Activated CD8-positive, alpha-beta T cell treated with anti-CD3 and anti-CD28 coated beads for 36 hours (primary cell): ENCODE measurements at regions not wholly inside any gene's neighbourhood (a gene's known extent, or its start where the extent isn't known, plus 50 kb on each side); places are given as distances from the start of the nearest gene placed in this dataset.

Experiments
- ATAC-seq: fragments of 200-7000 bp; cut with Tn5 transposase; one replicate; pipeline ENCODE4 v1.10.0; 2021; ENCODE audit warnings: mild to moderate bottlenecking, moderate library complexity
- CTCF ChIA-PET: fragments of 350-600 bp; sonication (Branson Sonifier 250); formaldehyde crosslinking; loops from one replicate; lab custom pipeline; 2021; ENCODE audit warnings: antibody characterized with exemption; lab: Charles Lee
- POLR2A ChIA-PET: fragments of 350-600 bp; sonication (Branson Sonifier 250); formaldehyde crosslinking; loops from one replicate; lab custom pipeline; 2021; ENCODE audit warnings: antibody characterized with exemption; lab: Charles Lee
- DNase-seq: peaks from one replicate; pipeline ENCODE4 v3.0.0-alpha.2; 2020
- H3K27ac Mint-ChIP-seq: one replicate; pipeline ENCODE4 v1.8.0; 2021; ENCODE audit warnings: mild to moderate bottlenecking, mixed read lengths
- H3K27me3 Mint-ChIP-seq: one replicate; pipeline ENCODE4 v1.8.0; 2021; ENCODE audit warnings: mixed read lengths
- H3K36me3 Mint-ChIP-seq: one replicate; pipeline ENCODE4 v1.8.0; 2021; ENCODE audit warnings: low read depth, mixed read lengths
- H3K4me1 Mint-ChIP-seq: one replicate; pipeline ENCODE4 v1.8.0; 2021; ENCODE audit warnings: low read depth, mixed read lengths
- H3K4me3 Mint-ChIP-seq: one replicate; pipeline ENCODE4 v1.8.0; 2021; ENCODE audit warnings: mild to moderate bottlenecking, moderate library complexity, mixed read lengths
- H3K9me3 Mint-ChIP-seq: one replicate; pipeline ENCODE4 v1.8.0; 2021; ENCODE audit warnings: mixed read lengths
- CTCF ChIP-seq: fragments of 200-600 bp; IDR thresholded peaks from one replicate; pipeline ENCODE4 v1.8.0; 2022; ENCODE audit warnings: antibody characterized with exemption, mild to moderate bottlenecking
- intact Hi-C: fragments of 100-400 bp; cut with micrococcal nuclease; formaldehyde crosslinking; loops from one replicate; pipeline ENCODE4 v1.10.0; 2022

- DNase-seq (no peak), ATAC-seq (no peak)
- no peaks in the 10 kb centered on the region for H3K4me1 Mint-ChIP-seq
- H3K36me3 Mint-ChIP-seq = no peaks in the 10 kb centered on the region
- intact Hi-C loops = no loop called here
- POLR2A ChIA-PET = no interaction called here
- no peaks in the 10 kb centered on the region for H3K27me3 Mint-ChIP-seq
- H3K9me3 Mint-ChIP-seq = no peaks in the 10 kb centered on the region
- CTCF ChIA-PET = no interaction called here
- no peak overlapping the region for H3K4me3 Mint-ChIP-seq
- H3K27ac Mint-ChIP-seq = no peak overlapping the region
- no peak for TF ChIP-seq CTCF
Observed at GRCh38 chr3:147793841-147794240, 384.7 kb downstream of the ZIC1 start.

DNA sequence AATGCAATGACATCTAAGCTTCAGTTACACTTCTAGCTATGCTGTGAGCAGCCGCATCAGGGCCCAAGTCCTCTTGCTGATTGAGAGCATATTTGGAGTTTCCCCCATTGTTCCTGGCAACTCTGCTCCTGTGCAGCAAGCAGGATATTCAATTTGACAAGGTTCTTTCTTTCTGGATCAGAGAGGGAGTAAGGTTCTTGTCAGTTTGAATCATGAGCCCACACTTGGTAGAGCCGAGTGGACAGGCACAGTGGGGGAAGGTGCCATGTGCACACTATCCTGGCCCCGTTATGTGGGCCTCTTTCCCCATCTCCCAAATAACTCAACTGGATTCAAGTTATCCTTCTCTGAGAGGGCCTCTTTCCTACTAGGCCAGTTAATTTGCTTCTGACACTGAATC is 385.4 kb downstream of the ZIC1 start:
- TF ChIP-seq CTCF = no peak
- no peaks in the 10 kb centered on the region for H3K27me3 Mint-ChIP-seq
- no peak overlapping the region for H3K27ac Mint-ChIP-seq
- no peak for DNase-seq
- CTCF ChIA-PET = no interaction called here
- no peaks in the 10 kb centered on the region for H3K4me1 Mint-ChIP-seq
- intact Hi-C loops = no loop called here
- H3K4me3 Mint-ChIP-seq = no peak overlapping the region
- POLR2A ChIA-PET = no interaction called here
- no peaks in the 10 kb centered on the region for H3K9me3 Mint-ChIP-seq
- no peak for ATAC-seq
- no peaks in the 10 kb centered on the region for H3K36me3 Mint-ChIP-seq

DNA sequence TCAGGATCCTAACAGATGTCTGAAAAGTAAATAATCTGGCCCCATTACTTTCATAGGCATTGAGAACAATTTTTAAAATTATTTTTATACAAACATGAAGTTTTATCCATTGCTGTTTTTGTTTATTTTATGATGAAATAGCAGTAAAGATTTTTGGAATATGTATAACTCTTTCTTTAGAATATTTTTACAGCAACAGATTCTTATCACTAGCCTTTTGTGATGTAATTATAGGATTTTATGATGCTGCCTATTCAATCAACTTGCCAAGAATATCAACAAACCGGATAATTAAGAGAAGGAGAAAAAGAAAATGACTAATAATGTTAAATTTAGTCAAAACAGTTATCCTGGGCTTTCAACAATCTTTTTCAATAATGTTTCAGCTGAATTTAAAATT is 386.3 kb downstream of the ZIC1 start:
- ChIA-PET POLR2A (no interaction called here), CTCF (no interaction called here)
- ATAC-seq = no peak

GRCh38 chr3:147797095-147797494 is 387.9 kb downstream of the ZIC1 start:
- no peak overlapping the region for H3K4me3 Mint-ChIP-seq
- H3K36me3 Mint-ChIP-seq = no peaks in the 10 kb centered on the region
- no peaks in the 10 kb centered on the region for H3K27me3 Mint-ChIP-seq
- no peaks in the 10 kb centered on the region for H3K9me3 Mint-ChIP-seq
- ChIA-PET CTCF (no interaction called here), POLR2A (no interaction called here)
- no peak for ATAC-seq
- no peaks in the 10 kb centered on the region for H3K4me1 Mint-ChIP-seq
- no peak for TF ChIP-seq CTCF
- no peak for DNase-seq
- H3K27ac Mint-ChIP-seq = no peak overlapping the region
- intact Hi-C loops = no loop called here

More for the DNA sequence above, 386.3 kb downstream of the ZIC1 start:
- H3K36me3 Mint-ChIP-seq = no peaks in the 10 kb centered on the region
- H3K4me1 Mint-ChIP-seq = no peaks in the 10 kb centered on the region
- H3K27me3 Mint-ChIP-seq = no peaks in the 10 kb centered on the region
- no peak for DNase-seq
- no peaks in the 10 kb centered on the region for H3K9me3 Mint-ChIP-seq
- TF ChIP-seq CTCF = no peak
- H3K27ac Mint-ChIP-seq = no peak overlapping the region
- intact Hi-C loops = no loop called here
- H3K4me3 Mint-ChIP-seq = no peak overlapping the region

DNA sequence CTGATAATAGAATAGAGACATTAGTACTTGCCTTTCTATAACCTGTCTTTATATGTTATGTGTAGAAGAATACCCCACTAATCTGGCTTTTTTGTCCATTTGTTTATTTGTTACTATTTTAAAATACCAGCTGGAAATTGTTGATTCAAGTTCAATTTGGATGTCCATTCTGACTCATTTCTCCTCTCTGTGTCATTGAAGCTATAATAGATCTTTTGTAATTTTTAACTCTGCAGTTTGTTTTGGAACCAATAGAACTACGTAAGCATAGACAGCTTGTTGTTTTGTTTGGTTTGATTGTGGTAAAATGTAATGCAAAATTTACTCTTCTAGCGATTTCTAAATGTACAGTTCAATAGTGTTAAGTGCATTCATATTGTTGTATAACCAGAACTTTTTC is 390.4 kb downstream of the ZIC1 start:
- ChIA-PET CTCF (no interaction called here), POLR2A (no interaction called here)
- no peak for TF ChIP-seq CTCF
- Mint-ChIP-seq H3K27me3 (no peaks in the 10 kb centered on the region), H3K9me3 (no peaks in the 10 kb centered on the region), H3K27ac (no peak overlapping the region), H3K36me3 (no peaks in the 10 kb centered on the region), H3K4me1 (no peaks in the 10 kb centered on the region), H3K4me3 (no peak overlapping the region)
- ATAC-seq (no peak), DNase-seq (no peak)
- intact Hi-C loops = no loop called here
